Activated CD4-positive, alpha-beta T cell treated with anti-CD3 and anti-CD28 coated beads, Interleukin-2, amount 10 ng/mL, durations not matched to agents 24 days and 14 days (primary cell): ENCODE measurements at regions not wholly inside any gene's neighbourhood (a gene's known extent, or its start where the extent isn't known, plus 50 kb on each side); places are given as distances from the start of the nearest gene placed in this dataset.
"Not testable (repeated sequence)": the region's sequence is repeated elsewhere in the genome, so short reads cannot be mapped to it uniquely, and the experiment has no call there.

Source experiments
- DNase-seq: peaks from one replicate; pipeline ENCODE4 v3.0.0; 2022
- H3K27ac Mint-ChIP-seq: one replicate; pipeline ENCODE4 v1.8.0; 2022; ENCODE audit warnings: mild to moderate bottlenecking, mixed read lengths
- H3K27me3 Mint-ChIP-seq: one replicate; pipeline ENCODE4 v1.8.0; 2022; ENCODE audit warnings: mixed read lengths
- H3K36me3 Mint-ChIP-seq: one replicate; pipeline ENCODE4 v1.8.0; 2022; ENCODE audit warnings: low read depth, mild to moderate bottlenecking, mixed read lengths
- H3K4me1 Mint-ChIP-seq: one replicate; pipeline ENCODE4 v1.8.0; 2021; ENCODE audit warnings: mixed read lengths
- H3K4me3 Mint-ChIP-seq: one replicate; pipeline ENCODE4 v1.8.0; 2022; ENCODE audit warnings: mild to moderate bottlenecking, moderate library complexity, mixed read lengths
- H3K9me3 Mint-ChIP-seq: one replicate; pipeline ENCODE4 v1.8.0; 2021; ENCODE audit warnings: mixed read lengths
- intact Hi-C: fragments of 100-400 bp; cut with micrococcal nuclease; formaldehyde crosslinking; loops from one replicate; pipeline ENCODE4 v1.15.1; 2023

GRCh38 chr22:22982616-22983015 is 87.7 kb upstream of the GNAZ start:
- Mint-ChIP-seq H3K4me1 (no peaks in the 10 kb centered on the region), H3K4me3 (no peak overlapping the region), H3K36me3 (no peaks in the 10 kb centered on the region), H3K27ac (no peak overlapping the region), H3K27me3 (peaks cover 21% of the 10 kb centered on the region), H3K9me3 (no peaks in the 10 kb centered on the region)
- no peak for DNase-seq
- intact Hi-C loops = no loop called here

GRCh38 chr22:22983123-22983522 is 87.2 kb upstream of the GNAZ start:
- no peak overlapping the region for H3K27ac Mint-ChIP-seq
- no peak overlapping the region for H3K4me3 Mint-ChIP-seq
- DNase-seq = no peak
- intact Hi-C loops = no loop called here
- peaks cover 18% of the 10 kb centered on the region for H3K27me3 Mint-ChIP-seq
- H3K36me3 Mint-ChIP-seq = no peaks in the 10 kb centered on the region
- H3K4me1 Mint-ChIP-seq = no peaks in the 10 kb centered on the region
- no peaks in the 10 kb centered on the region for H3K9me3 Mint-ChIP-seq

- Mint-ChIP-seq H3K4me3 (no peak overlapping the region), H3K27me3 (peaks cover 17% of the 10 kb centered on the region), H3K27ac (no peak overlapping the region), H3K4me1 (no peaks in the 10 kb centered on the region), H3K9me3 (no peaks in the 10 kb centered on the region), H3K36me3 (no peaks in the 10 kb centered on the region)
- intact Hi-C loops = no loop called here
- DNase-seq = no peak
Measured at GRCh38 chr22:22983816-22984215, 86.5 kb upstream of the GNAZ start.

DNA sequence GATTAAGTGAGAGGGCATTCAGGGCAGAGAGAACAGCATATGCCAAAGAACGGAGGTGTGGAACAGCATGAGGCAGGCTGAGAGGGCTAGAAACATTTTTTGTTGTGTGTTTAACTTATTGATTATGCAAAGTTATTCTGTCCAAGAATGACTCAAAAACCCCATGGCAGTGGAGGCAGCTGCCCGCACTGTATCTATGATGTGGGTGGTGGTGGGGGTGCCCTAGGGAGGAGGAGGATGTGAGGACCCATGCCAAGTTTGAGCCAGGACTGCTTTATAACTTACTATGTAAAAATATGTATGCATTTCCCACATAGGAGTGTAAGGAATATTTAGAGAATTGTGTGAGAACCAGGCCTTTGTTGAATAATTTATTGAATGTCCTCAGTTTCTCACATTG is 85.4 kb upstream of the GNAZ start:
- Mint-ChIP-seq H3K36me3 (no peaks in the 10 kb centered on the region), H3K9me3 (no peaks in the 10 kb centered on the region), H3K27me3 (peaks cover 14% of the 10 kb centered on the region), H3K27ac (no peak overlapping the region), H3K4me1 (no peaks in the 10 kb centered on the region), H3K4me3 (no peak overlapping the region)
- intact Hi-C loops = no loop called here
- no peak for DNase-seq

DNA sequence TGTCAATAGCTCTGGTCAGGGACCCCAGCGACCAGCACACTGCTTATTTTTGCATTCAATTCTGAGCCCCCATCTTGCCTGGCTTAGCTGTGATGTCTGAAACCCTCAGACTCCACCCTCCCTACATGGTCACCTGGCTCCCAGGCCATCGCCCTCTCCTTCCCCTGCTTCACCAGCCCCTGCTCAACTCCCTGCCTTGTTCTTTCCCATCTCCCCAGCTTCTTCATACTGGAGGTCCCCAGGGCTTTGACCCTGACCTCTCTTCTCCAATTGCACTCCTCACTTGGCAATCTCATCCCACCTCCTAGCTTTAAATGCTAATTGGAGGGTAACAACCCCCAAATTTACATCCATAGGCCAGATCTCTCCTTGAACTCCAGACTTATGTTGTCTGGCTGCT is 84.3 kb upstream of the GNAZ start:
- Mint-ChIP-seq H3K27me3 (peaks cover 20% of the 10 kb centered on the region), H3K27ac (no peak overlapping the region), H3K9me3 (no peaks in the 10 kb centered on the region), H3K36me3 (no peaks in the 10 kb centered on the region), H3K4me3 (no peak overlapping the region), H3K4me1 (no peaks in the 10 kb centered on the region)
- no peak for DNase-seq
- intact Hi-C loops = no loop called here

GRCh38 chr22:22986640-22987039 is 83.7 kb upstream of the GNAZ start:
- Mint-ChIP-seq H3K36me3 (no peaks in the 10 kb centered on the region), H3K4me1 (no peaks in the 10 kb centered on the region), H3K4me3 (no peak overlapping the region), H3K27me3 (peaks cover 18% of the 10 kb centered on the region), H3K27ac (no peak overlapping the region), H3K9me3 (no peaks in the 10 kb centered on the region)
- intact Hi-C loops = no loop called here
- no peak for DNase-seq

DNA sequence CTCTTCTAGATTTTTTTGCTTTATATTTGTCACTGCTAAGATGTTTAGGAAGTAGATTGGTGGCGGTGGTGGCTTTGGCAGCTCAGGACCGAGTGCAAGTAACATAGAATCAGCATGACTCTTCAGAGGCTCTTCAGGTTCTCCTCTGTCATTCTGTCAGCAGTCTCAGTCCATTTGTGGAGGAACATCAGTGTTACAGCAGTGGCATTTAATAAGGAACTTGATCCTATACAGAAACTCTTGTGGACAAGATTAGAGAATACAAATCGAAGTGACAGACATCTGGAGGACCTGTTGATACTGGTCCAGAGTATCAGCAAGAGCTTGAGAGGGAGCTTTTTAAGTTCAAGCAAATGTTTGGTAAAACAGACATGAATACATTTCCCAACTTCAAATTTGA is 82.2 kb upstream of the GNAZ start:
- no peaks in the 10 kb centered on the region for H3K36me3 Mint-ChIP-seq
- no peak overlapping the region for H3K4me3 Mint-ChIP-seq
- no peaks in the 10 kb centered on the region for H3K4me1 Mint-ChIP-seq
- H3K27ac Mint-ChIP-seq = no peak overlapping the region
- H3K27me3 Mint-ChIP-seq = peaks cover 18% of the 10 kb centered on the region
- H3K9me3 Mint-ChIP-seq = no peaks in the 10 kb centered on the region
- DNase-seq = no peak
- intact Hi-C loops = no loop called here

DNA sequence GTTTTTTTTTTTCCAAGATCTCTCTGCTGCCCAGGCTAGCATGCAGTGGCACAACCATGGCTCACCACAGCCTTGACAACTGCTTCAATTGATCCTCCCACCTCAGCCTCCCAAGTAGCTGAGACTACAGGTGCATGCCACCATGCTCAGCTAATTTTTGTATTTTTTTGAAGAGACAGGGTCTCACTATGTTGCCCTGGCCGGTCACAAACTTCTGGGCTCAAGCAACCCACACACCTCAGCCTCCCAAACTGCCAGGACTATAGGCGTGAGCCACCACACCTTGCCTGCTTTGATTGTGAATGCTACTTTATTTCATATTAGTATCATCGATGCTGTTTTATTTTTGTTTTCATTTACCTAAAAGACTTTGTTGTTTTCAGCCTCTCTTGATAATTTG is 81.5 kb upstream of the GNAZ start:
- H3K4me1 Mint-ChIP-seq = no peaks in the 10 kb centered on the region
- no peak overlapping the region for H3K4me3 Mint-ChIP-seq
- DNase-seq = no peak
- H3K9me3 Mint-ChIP-seq = no peaks in the 10 kb centered on the region
- intact Hi-C loops = no loop called here
- peaks cover 19% of the 10 kb centered on the region for H3K27me3 Mint-ChIP-seq
- H3K27ac Mint-ChIP-seq = no peak overlapping the region
- no peaks in the 10 kb centered on the region for H3K36me3 Mint-ChIP-seq

- H3K27ac Mint-ChIP-seq = no peak overlapping the region
- DNase-seq = no peak
- no peaks in the 10 kb centered on the region for H3K4me1 Mint-ChIP-seq
- peaks cover 21% of the 10 kb centered on the region for H3K27me3 Mint-ChIP-seq
- H3K36me3 Mint-ChIP-seq = no peaks in the 10 kb centered on the region
- H3K9me3 Mint-ChIP-seq = peaks cover 1% of the 10 kb centered on the region
- no peak overlapping the region for H3K4me3 Mint-ChIP-seq
- intact Hi-C loops = no loop called here
Measured at GRCh38 chr22:22989856-22990255, 80.5 kb upstream of the GNAZ start.

DNA sequence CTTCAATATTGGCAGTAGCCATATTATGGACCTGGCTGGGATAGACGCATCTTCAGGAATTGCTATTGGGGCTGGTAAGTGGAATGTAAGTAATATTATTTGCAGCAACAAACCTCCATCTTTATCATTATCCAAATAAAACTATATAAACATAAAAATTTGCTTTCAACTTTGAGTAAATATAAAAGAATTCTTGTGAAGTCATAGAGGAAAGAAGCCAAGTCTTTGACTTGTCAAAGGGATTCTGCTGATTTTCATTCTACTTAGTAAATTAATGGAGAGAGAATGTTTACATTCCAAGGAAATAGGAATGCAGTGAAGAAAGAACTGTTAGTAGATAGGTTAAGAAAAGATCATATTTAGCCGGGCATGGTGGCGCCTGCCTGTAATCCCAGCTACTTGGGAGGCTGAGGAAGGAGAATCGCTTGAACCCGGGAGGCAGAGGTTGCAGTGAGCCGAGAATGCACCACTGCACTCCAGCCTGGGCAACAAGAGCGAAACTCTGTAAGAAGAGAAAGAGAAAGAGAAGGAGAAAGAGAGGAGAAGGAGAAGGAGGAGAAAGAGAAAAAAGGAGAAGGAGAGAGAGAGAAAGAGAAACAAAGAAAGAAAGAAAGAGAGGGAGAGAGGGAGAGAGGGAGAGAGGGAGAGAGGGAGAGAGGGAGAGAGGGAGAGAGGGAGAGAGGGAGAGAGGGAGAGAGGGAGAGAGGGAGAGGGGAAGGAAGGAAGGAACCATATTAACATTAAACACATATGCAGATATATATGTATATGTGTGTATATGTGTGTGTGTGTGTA is 79.4 kb upstream of the GNAZ start:
- H3K27ac Mint-ChIP-seq, H3K4me3 Mint-ChIP-seq, DNase-seq, H3K4me1 Mint-ChIP-seq, H3K36me3 Mint-ChIP-seq, H3K9me3 Mint-ChIP-seq, intact Hi-C loops: not testable (repeated sequence)
- peaks cover 23% of the 10 kb centered on the region for H3K27me3 Mint-ChIP-seq

DNA sequence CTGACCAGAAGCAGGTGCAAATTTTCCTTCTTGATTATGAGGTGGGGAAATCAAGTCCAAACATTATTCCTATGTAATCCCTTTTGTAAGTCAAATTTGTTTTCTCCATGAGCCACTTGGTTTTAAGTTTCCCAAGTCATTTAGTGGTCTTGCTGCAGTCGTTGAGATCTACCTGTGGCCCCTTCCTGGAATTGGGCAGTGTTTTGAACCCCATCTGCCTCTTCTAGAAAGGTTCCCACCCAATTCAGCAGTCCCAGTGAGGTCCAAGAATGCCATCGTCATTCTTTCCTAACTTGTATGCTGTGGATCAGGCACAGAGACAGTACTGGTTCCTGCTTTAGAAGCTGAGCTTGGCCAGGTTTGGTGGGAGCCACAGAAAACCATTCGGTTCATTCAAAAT is 77.8 kb upstream of the GNAZ start:
- Mint-ChIP-seq H3K36me3 (no peaks in the 10 kb centered on the region), H3K4me1 (no peaks in the 10 kb centered on the region), H3K27ac (no peak overlapping the region), H3K27me3 (peaks cover 24% of the 10 kb centered on the region), H3K4me3 (no peak overlapping the region), H3K9me3 (peaks cover 12% of the 10 kb centered on the region)
- no peak for DNase-seq
- intact Hi-C loops = no loop called here

DNA sequence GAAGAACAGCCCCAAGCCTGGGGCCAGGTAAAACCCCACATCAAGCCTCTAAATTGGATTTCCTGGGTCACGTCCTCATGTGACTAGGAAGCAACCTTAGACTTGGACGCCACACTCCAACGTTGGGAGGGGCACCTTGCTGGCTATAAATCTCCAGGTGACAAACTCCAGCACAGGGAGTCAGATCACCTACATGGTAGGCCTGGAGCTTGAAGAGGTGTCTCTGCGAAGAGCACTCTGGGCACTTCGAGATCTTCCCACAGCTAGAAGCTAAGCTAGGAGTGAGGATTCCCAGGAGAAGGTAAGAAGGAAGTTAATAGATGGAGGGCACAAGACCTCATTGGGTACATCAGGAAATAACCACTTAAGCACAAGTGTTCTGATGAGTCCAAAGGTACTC is 77.1 kb upstream of the GNAZ start:
- intact Hi-C loops = no loop called here
- no peak overlapping the region for H3K4me3 Mint-ChIP-seq
- H3K27ac Mint-ChIP-seq = no peak overlapping the region
- H3K27me3 Mint-ChIP-seq = peaks cover 30% of the 10 kb centered on the region
- H3K4me1 Mint-ChIP-seq = no peaks in the 10 kb centered on the region
- DNase-seq = no peak
- H3K9me3 Mint-ChIP-seq = peaks cover 20% of the 10 kb centered on the region
- H3K36me3 Mint-ChIP-seq = no peaks in the 10 kb centered on the region

GRCh38 chr22:22995166-22995565 is 75.2 kb upstream of the GNAZ start:
- peaks cover 26% of the 10 kb centered on the region for H3K9me3 Mint-ChIP-seq
- H3K4me1 Mint-ChIP-seq = no peaks in the 10 kb centered on the region
- DNase-seq = no peak
- intact Hi-C loops = no loop called here
- H3K36me3 Mint-ChIP-seq = no peaks in the 10 kb centered on the region
- no peak overlapping the region for H3K27ac Mint-ChIP-seq
- no peak overlapping the region for H3K4me3 Mint-ChIP-seq
- peaks cover 33% of the 10 kb centered on the region for H3K27me3 Mint-ChIP-seq

DNA sequence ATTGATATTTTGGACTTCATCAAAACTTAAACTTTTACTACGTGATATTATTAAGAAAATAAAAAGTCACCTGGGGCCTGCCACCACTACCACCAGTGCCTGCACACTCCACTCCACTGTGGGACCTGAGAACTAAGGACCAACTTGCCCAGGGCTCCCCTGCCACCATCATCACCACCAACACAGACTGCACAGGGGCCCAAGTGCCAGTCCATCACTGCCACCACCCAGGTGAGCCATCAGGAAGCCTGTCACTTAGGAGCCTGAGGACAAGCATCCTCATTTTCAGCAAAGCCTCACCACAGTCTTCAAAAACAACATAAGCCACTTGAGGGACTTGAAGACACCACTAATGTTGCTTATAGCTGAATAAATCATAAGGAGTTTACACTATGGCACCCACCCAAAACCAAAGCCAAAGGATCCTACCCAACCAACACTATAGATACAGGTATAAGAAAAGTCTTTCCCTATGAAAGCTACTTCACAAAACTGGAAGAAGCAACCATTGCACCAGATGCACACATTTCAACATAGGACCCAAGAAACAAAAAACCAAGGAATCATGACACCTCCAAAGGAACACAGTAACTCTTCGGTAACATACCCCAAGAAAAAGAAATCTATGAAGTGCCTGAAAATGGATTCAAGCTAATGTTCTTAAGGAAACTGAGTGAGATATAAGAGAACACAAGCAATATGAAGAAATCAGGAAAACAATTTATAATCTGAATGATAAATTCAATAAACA is 73.6 kb upstream of the GNAZ start:
- DNase-seq = no peak
- no peak overlapping the region for H3K27ac Mint-ChIP-seq
- no peaks in the 10 kb centered on the region for H3K36me3 Mint-ChIP-seq
- H3K4me3 Mint-ChIP-seq = no peak overlapping the region
- intact Hi-C loops = no loop called here
- H3K27me3 Mint-ChIP-seq = peaks cover 34% of the 10 kb centered on the region
- peaks cover 26% of the 10 kb centered on the region for H3K9me3 Mint-ChIP-seq
- no peaks in the 10 kb centered on the region for H3K4me1 Mint-ChIP-seq
